ENCODE measurements at regions not wholly inside any gene's neighbourhood (a gene's known extent, or its start where the extent isn't known, plus 50 kb on each side); places are given as distances from the start of the nearest gene placed in this dataset.

GRCh38 chr4:31595496-31595895 lies 875.3 kb downstream of the PCDH7 start:
- Histone ChIP-seq H3K4me1 (no peaks in the 10 kb centered on the region), H3K9me3 (ENCODE audit: low read depth) (no peaks in the 10 kb centered on the region), H3K4me3 (no peak overlapping the region), H3K4me2 (no peak overlapping the region), H4K20me1 (ENCODE audit: low read depth) (no peaks in the 10 kb centered on the region), H3F3A (ENCODE audit: low read depth) (no peaks in the 10 kb centered on the region), H2AFZ (replicated peaks) (no peak overlapping the region), H3K9ac (no peak overlapping the region), H3K79me2 (ENCODE audit: low read depth) (no peaks in the 10 kb centered on the region), H3K27me3 (no peaks in the 10 kb centered on the region), H3K27ac (no peak overlapping the region), H3K36me3 (no peaks in the 10 kb centered on the region)
- no peak for DNase-seq (ENCODE audit: low spot score)
- H3K27me3 Mint-ChIP-seq (ENCODE audit: insufficient read depth, low read depth): peaks cover 3% of the 10 kb centered on the region
- no peaks in the 10 kb centered on the region for H3K9me3 Mint-ChIP-seq
- H3K4me3 Mint-ChIP-seq: no peak overlapping the region
- H3K4me1 Mint-ChIP-seq: no peaks in the 10 kb centered on the region
- TF ChIP-seq EZH2 (IDR thresholded peaks at IDR 0.05): no peak
- no peak for TF ChIP-seq EZH2phosphoT487 (IDR thresholded peaks at IDR 0.05)
- no peak for TF ChIP-seq CTCF (IDR thresholded peaks at IDR 0.05)
- no peaks in the 10 kb centered on the region for H3K36me3 Mint-ChIP-seq
- H3K27ac Mint-ChIP-seq: no peak overlapping the region

- Histone ChIP-seq H3K9me3 (ENCODE audit: low read depth) (no peaks in the 10 kb centered on the region), H3K27ac (no peak overlapping the region)
- TF ChIP-seq EZH2 (IDR thresholded peaks at IDR 0.05) (no peak), CTCF (IDR thresholded peaks at IDR 0.05) (no peak), EZH2phosphoT487 (IDR thresholded peaks at IDR 0.05) (no peak)
These were observed 878.5 kb downstream of the PCDH7 start for GRCh38 chr4:31598639-31599038.

GRCh38 chr4:31601793-31602192 lies 881.6 kb downstream of the PCDH7 start:
- DNase-seq (ENCODE audit: low spot score): no peak
- Histone ChIP-seq H3K79me2 (ENCODE audit: low read depth) (no peaks in the 10 kb centered on the region), H3K36me3 (no peaks in the 10 kb centered on the region), H3K4me3 (no peak overlapping the region), H3F3A (ENCODE audit: low read depth) (no peaks in the 10 kb centered on the region), H3K9me3 (ENCODE audit: low read depth) (no peaks in the 10 kb centered on the region), H3K4me2 (no peak overlapping the region), H3K27me3 (no peaks in the 10 kb centered on the region), H2AFZ (replicated peaks) (no peak overlapping the region), H4K20me1 (ENCODE audit: low read depth) (no peaks in the 10 kb centered on the region), H3K27ac (no peak overlapping the region), H3K9ac (no peak overlapping the region), H3K4me1 (no peaks in the 10 kb centered on the region)
- Mint-ChIP-seq H3K4me3 (no peak overlapping the region), H3K27ac (no peak overlapping the region), H3K27me3 (ENCODE audit: insufficient read depth, low read depth) (peaks cover 3% of the 10 kb centered on the region), H3K36me3 (no peaks in the 10 kb centered on the region), H3K9me3 (no peaks in the 10 kb centered on the region), H3K4me1 (peaks cover 4% of the 10 kb centered on the region)
- TF ChIP-seq EZH2phosphoT487 (IDR thresholded peaks at IDR 0.05) (no peak), EZH2 (IDR thresholded peaks at IDR 0.05) (no peak), CTCF (IDR thresholded peaks at IDR 0.05) (no peak)

More at GRCh38 chr4:31598639-31599038, 878.5 kb downstream of the PCDH7 start:
- no peaks in the 10 kb centered on the region for H4K20me1 ChIP-seq (ENCODE audit: low read depth)
- H3K36me3 ChIP-seq: no peaks in the 10 kb centered on the region
- H3K4me3 ChIP-seq: no peak overlapping the region
- H3K4me1 ChIP-seq: no peaks in the 10 kb centered on the region
- no peak overlapping the region for H3K9ac ChIP-seq
- no peaks in the 10 kb centered on the region for H3K36me3 Mint-ChIP-seq
- no peaks in the 10 kb centered on the region for H3K79me2 ChIP-seq (ENCODE audit: low read depth)
- no peak overlapping the region for H3K4me2 ChIP-seq
- H3K27ac Mint-ChIP-seq: no peak overlapping the region
- no peaks in the 10 kb centered on the region for H3F3A ChIP-seq (ENCODE audit: low read depth)
- no peaks in the 10 kb centered on the region for H3K4me1 Mint-ChIP-seq
- H3K27me3 ChIP-seq: no peaks in the 10 kb centered on the region
- no peak overlapping the region for H3K4me3 Mint-ChIP-seq
- DNase-seq (ENCODE audit: low spot score): no peak
- no peak overlapping the region for H2AFZ ChIP-seq (replicated peaks)
- H3K27me3 Mint-ChIP-seq (ENCODE audit: insufficient read depth, low read depth): peaks cover 3% of the 10 kb centered on the region
- H3K9me3 Mint-ChIP-seq: no peaks in the 10 kb centered on the region

All from neural progenitor cell (in vitro differentiated cells).